Breast epithelium (tissue), 3 donors: ENCODE measurements at regions not wholly inside any gene's neighbourhood (a gene's known extent, or its start where the extent isn't known, plus 50 kb on each side); places are given as distances from the start of the nearest gene placed in this dataset.
A peak's percentile ranks its signal among the peaks of the same experiment; 100 is the strongest.

Source experiments
- CTCF ChIP-seq, 3 donors: fragments of 450-650 bp; IDR thresholded peaks; one replicate each; pipeline ENCODE4 v1.5.1; 2016 to 2017; ENCODE audit warnings: antibody characterized with exemption in 3 of 3, mild to moderate bottlenecking in 3 of 3, moderate library complexity in 3 of 3
- POLR2A ChIP-seq: fragments of 450-650 bp; IDR thresholded peaks from one replicate; pipeline ENCODE4 v1.6.1; 2016; ENCODE audit warnings: antibody characterized with exemption, mild to moderate bottlenecking, moderate library complexity
- POLR2AphosphoS5 ChIP-seq, 3 donors: sonication (generic); formaldehyde crosslinking; IDR thresholded peaks; one replicate each; pipeline ENCODE4 v1.6.1; 2017; ENCODE audit warnings: antibody characterized with exemption in 3 of 3

- TF ChIP-seq CTCF (IDR thresholded peaks at IDR 0.05) = peak; percentile 72 to 76 (median 74)
- no peak for TF ChIP-seq POLR2AphosphoS5 (IDR thresholded peaks at IDR 0.05)
- TF ChIP-seq POLR2A = no peak
Observed at GRCh38 chr6:137707590-137708360, 159.3 kb upstream of the TNFAIP3 start.
